ENCODE measurements at regions not wholly inside any gene's neighbourhood (a gene's known extent, or its start where the extent isn't known, plus 50 kb on each side); places are given as distances from the start of the nearest gene placed in this dataset.

- TF ChIP-seq EZH2 (IDR thresholded peaks at IDR 0.05) (no peak), POLR2AphosphoS5 (IDR thresholded peaks at IDR 0.05; ENCODE audit: borderline replicate concordance, low read depth, low read length) (no peak)
Measured at GRCh38 chr10:133014416-133015210, 72.2 kb upstream of the CFAP46 start.

Measured in SK-N-MC (cell line).